PC-3 (cell line): ENCODE measurements at regions not wholly inside any gene's neighbourhood (a gene's known extent, or its start where the extent isn't known, plus 50 kb on each side); places are given as distances from the start of the nearest gene placed in this dataset.

Experiments used
- CTCF ChIP-seq: fragments of 300-600 bp; sonication (generic); conservative IDR thresholded peaks from 2 replicates; pipeline ENCODE4 v1.5.1; 2017; ENCODE audit warnings: antibody characterized with exemption, low read depth, mild to moderate bottlenecking, low read length
- EZH2phosphoT487 ChIP-seq: fragments of 300-600 bp; sonication (generic); IDR thresholded peaks from 2 replicates; pipeline ENCODE4 v1.6.1; 2018; ENCODE audit warnings: mild to moderate bottlenecking, antibody characterized with exemption, low read length, borderline replicate concordance

- no peak for TF ChIP-seq CTCF
- no peak for TF ChIP-seq EZH2phosphoT487
These were observed 171.0 kb upstream of the SEMA3E start for GRCh38 chr7:83819911-83820310.
